ENCODE measurements at regions not wholly inside any gene's neighbourhood (a gene's known extent, or its start where the extent isn't known, plus 50 kb on each side); places are given as distances from the start of the nearest gene placed in this dataset.
"Not testable (repeated sequence)": the region's sequence is repeated elsewhere in the genome, so short reads cannot be mapped to it uniquely, and the experiment has no call there.

DNA sequence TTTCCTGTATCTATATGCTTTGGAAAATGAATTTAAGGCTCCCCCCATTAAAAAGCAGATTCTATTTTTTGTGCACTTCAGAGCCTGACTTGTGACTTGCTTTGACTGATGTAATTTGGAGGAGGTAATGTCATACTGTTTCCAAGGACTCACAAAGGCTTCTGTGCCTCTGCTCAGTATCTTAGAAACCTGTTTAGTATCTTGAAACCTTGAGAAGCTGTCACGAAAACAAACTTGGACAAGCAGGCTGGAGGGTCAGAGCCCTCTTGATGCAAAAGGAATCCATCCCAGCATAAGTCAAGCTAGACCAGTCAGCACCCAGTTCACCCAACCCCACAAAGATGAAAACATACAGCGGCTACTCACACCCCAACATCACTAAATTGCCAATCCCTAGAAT, 560.0 kb upstream of the PCDH7 start:
- DNase-seq: no peak

GRCh38 chr4:30172416-30172815, 547.8 kb upstream of the PCDH7 start:
- DNase-seq: no peak

GRCh38 chr4:30181512-30181911, 538.7 kb upstream of the PCDH7 start:
- no peak for DNase-seq

- DNase-seq: no peak
These were observed 538.3 kb upstream of the PCDH7 start for GRCh38 chr4:30181918-30182317.

DNA sequence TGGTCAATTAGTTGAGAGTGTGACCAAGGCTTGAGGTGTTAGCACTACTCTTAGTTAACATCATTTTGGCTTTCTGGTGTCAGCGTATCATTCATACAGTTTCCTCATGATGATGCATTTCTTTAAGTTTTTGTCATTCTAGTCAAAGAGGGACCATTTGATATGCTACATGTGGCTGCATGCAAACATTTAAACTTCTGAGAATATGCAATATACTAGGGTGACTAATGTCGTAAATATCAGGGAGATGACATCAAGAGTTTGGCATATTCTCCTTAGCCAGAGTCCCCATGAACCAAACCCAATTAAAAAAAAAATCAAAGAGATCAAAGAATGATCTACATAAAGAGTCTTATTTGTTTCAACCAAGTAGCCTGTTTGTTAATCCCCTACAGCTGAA, 537.4 kb upstream of the PCDH7 start:
- no peak for DNase-seq

DNA sequence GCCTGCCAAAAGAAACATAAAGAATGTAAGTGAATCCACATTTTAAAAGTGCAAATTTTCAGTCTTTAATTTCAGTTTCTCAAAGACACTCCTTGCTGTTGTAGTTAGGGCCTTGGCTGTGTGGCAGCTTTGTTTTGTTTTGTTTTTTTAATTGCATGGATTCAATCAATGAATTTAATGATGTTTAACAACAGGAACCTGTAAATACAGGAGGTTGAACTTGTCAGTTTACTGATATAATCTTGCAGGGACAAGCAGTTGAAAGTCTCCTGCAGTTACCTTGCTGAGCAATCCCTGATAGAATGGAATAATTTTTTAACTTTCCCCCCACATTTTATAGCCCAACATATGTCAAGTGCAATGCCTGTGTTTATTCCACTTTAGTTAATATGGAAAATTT, 528.3 kb upstream of the PCDH7 start:
- no peak for DNase-seq

DNA sequence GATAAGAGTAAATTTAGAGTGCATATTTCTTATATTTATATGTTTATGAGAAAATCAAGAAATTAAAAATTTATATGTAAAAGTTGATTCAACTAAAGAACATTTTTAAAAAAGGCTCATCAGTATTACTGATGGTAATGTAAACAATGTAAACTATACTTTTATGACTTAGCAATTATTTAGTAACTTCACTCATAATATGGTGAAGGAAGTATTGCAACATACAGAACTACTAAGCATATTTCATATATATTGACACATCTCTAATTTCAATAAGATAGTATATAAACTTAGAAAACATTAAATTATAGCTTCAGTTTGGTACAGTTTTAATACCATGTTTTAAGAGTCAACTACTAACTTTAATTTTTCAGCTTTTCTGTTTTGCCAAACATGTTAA, 512.8 kb upstream of the PCDH7 start:
- DNase-seq: no peak

- DNase-seq: peak; percentile 10
These were observed 511.3 kb upstream of the PCDH7 start for GRCh38 chr4:30208731-30209435.

- DNase-seq: not testable (repeated sequence)
These were observed 504.2 kb upstream of the PCDH7 start for GRCh38 chr4:30215973-30216372.

DNA sequence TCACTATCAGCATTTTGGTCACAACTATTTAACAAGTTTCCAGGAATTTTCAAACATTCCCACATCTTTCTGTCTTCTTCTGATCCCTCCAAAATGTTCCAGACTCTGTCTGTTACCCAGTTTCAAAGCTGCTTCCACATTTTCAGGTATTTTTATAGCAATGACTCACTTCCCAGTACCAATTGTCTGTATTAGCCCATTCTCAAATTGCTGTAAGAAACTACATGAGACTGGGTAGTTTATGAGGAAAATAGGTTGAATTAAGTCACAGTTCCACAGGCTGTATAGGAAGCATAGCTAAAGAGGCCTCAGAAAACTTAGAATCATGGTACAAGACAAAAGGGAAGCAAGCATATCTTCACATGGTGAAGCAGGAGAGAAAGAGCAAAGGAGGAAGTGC, 475.0 kb upstream of the PCDH7 start:
- DNase-seq: no peak

GRCh38 chr4:30256116-30256832, 463.9 kb upstream of the PCDH7 start:
- DNase-seq: no peak

DNA sequence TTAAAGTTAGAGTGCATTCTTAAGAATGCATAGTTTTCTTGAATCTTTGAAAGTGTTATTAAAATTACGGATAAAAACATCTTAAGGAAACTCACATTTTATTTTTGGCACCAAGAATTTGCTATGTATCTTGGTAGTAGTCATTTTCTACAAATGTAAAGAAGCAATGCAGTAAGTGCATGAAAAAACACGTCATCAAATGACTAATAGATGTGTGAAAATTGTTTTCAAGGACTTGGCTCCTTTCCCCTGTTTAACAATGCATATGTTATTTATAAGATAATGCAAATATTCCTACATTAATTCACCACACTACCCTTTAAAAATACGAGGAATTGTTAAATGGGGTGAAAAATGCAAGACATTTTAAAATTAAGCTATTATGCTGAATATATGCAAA, 461.2 kb upstream of the PCDH7 start:
- no peak for DNase-seq

DNA sequence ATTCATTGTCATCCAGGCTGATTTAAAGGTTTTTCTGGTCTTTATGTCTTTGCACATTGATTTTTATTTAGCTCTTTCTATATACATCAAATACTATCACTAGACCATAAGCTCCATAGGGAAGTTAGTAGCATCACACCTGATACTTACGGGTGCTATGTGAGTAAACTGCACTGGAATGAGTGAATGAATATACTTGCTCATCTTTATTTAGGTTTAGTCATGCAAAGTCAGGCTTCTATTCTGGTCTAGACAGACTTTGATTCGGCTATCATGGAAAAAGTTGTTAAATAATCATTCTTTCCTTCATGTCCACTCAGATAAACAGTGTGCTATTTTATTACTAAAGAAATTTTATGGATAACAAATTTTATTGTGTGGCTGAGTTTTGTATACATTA, 457.8 kb upstream of the PCDH7 start:
- DNase-seq: no peak

- DNase-seq: no peak
These were observed 455.7 kb upstream of the PCDH7 start for GRCh38 chr4:30264465-30264864.

- no peak for DNase-seq
These were observed 454.5 kb upstream of the PCDH7 start for GRCh38 chr4:30265716-30266115.

DNA sequence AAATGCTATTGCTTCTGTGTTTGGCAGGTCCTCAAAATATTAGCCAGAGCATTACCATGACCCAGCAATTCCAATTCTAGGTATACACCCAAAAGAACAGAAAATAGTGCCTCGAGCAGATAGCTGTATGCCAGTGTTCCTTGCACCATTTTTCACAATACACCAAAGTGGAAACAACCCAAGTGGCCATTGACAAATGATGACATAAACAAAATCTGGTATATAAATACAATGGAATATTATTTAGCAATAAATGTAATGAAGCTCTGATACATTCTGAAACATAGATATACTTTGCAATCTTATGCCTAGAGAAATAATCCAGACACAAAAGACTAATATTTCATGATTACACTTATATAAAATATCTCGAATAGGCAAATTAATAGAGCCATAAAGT, 451.8 kb upstream of the PCDH7 start:
- DNase-seq: no peak

DNA sequence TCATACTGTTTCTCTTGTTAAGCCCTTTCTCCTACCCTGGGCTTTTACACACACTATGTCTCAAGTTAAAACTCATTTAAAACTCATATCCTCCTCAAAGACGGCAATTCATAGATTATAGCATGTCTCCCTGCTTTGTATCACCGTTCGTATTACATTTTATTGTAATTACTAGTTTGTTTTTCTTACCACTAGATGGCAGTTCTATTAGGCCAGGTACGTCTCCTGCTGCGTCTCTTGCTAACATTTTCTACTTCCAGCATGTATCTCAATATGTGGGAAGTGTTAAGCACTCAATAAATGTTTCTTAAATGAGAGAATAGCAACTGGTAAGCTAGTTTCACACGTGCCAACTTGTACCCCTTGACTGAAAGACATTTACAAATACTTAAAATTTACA, 450.3 kb upstream of the PCDH7 start:
- DNase-seq: no peak

- DNase-seq: no peak
These were observed 438.2 kb upstream of the PCDH7 start for GRCh38 chr4:30281986-30282385.

DNA sequence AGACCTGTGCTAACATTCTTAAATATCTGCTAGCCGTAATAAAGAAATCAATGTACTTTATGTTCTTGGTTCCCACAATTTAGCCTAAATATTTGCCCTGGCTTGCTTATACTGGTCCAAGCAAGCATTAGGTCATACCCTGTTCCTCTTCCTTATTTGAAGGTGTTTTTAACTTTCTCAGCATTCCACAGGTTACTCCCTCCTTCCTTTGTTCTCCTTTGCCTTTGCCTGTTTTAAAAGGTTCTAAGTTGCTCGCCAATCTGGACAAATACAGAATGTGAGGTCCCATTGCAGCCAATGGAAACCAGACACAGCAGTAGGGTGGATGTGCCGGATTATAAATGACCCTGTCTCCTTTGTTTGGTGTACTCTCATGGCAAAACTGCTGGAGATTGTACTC, 436.8 kb upstream of the PCDH7 start:
- DNase-seq: no peak

DNA sequence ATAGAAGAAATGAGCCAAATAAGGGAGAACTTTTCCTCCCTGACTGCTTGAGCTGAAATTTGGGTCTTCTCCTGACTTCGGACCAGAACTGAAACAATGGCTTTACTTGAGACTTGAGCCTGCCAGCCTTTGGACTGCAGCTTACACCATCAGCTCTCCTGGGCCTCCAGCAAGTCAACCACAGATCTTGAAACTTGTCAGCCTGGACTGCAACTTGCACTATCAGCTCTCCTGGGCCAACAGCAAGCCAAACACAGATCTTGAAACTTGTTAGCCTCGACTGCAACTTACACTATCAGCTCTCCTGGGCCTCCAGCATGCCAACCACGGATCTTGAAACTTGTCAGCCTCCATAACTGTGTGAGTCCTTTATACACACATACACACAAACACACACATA, 425.9 kb upstream of the PCDH7 start:
- DNase-seq: no peak

- no peak for DNase-seq
These were observed 424.5 kb upstream of the PCDH7 start for GRCh38 chr4:30295652-30296051.

GRCh38 chr4:30314001-30314400, 406.2 kb upstream of the PCDH7 start:
- DNase-seq: no peak

DNA sequence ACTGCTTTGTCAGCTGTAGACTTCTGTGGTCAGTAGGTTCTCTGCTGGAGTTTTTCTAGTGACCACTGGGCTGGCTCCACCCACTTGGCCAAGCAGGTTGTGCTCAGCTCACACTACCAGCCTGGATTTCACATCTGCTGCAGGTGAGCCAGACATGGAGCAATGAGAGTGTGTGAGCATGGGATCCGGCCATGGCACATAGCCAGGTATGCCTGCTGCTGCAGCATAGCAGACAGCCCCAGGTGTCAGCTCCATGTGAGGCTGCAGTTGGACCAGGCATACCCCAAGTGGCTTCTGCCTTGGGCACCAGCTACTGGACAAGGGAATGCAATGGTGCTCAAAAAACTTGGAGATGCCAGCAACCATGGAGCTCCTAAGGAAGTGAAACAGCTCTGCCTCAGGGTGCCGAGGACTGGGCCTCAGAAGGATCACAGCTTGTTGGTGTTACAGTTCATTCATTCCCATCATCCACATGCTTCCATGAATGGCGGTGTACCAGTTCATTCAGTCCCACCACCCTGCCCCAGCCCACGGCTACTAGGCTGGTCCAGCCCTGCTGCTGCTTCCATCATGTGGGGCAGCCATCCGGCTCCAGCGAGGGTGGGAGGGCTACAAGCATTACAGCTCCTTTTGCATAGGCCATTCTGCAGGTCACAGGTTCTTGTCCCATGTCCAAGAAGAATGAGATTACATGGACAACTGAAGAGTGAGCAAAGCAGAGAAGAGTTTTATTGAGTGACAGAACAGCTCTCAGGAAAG, 389.1 kb upstream of the PCDH7 start:
- DNase-seq: no peak

DNA sequence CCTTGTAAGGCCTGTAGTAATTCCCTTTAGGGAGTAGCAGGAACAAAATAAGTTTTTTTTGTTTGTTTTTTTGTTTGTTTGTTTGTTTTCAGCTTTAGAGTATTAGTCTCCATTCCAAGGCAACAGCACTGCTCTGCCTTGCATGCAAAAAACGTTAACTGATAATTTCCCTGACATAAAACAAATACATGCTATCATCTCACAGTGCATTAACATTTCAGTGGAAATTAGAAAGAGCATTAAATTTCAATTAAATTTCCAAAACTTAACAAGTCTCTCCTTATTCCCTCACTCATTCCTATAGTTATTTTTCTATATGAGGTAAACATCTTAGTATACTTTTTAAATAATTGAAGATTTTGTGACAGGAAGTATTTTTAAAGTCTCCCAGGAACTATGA, 378.4 kb upstream of the PCDH7 start:
- no peak for DNase-seq

Data from fibroblast of skin of right biceps (primary cell).